ENCODE measurements at regions not wholly inside any gene's neighbourhood (a gene's known extent, or its start where the extent isn't known, plus 50 kb on each side); places are given as distances from the start of the nearest gene placed in this dataset.

- WGBS (ENCODE audit: insufficient coverage): 84% methylated on average over 2 of the region's 3 CpGs
- Mint-ChIP-seq H3K9me3 (no peaks in the 10 kb centered on the region), H3K27me3 (ENCODE audit: low read depth in 2 of 2) (peaks cover 3 to 8% of the 10 kb centered on the region in 2 donors), H3K4me1 (no peaks in the 10 kb centered on the region), H3K4me3 (no peak overlapping the region), H3K27ac (no peak overlapping the region), H3K36me3 (no peaks in the 10 kb centered on the region)
- Histone ChIP-seq H3K36me3 (ENCODE audit: control insufficient read depth, insufficient read depth, low read length) (no peaks in the 10 kb centered on the region), H3K27ac (ENCODE audit: low read length) (no peak overlapping the region), H3K4me3 (ENCODE audit: low read length) (no peak overlapping the region), H3K9me3 (ENCODE audit: control insufficient read depth, insufficient read depth, low read length) (no peaks in the 10 kb centered on the region), H3K27me3 (ENCODE audit: control insufficient read depth, insufficient read depth, low read length) (no peaks in the 10 kb centered on the region), H3K4me1 (ENCODE audit: control insufficient read depth, insufficient read depth, low read length) (no peaks in the 10 kb centered on the region)
- intact Hi-C loops (cut with micrococcal nuclease): no loop called here
- DNase-seq: no peak
- no peak for TF ChIP-seq CTCF (IDR thresholded peaks at IDR 0.05)
- ATAC-seq: no peak
Measured at GRCh38 chr21:32211306-32211705, 67.5 kb downstream of the MIS18A start.

DNA sequence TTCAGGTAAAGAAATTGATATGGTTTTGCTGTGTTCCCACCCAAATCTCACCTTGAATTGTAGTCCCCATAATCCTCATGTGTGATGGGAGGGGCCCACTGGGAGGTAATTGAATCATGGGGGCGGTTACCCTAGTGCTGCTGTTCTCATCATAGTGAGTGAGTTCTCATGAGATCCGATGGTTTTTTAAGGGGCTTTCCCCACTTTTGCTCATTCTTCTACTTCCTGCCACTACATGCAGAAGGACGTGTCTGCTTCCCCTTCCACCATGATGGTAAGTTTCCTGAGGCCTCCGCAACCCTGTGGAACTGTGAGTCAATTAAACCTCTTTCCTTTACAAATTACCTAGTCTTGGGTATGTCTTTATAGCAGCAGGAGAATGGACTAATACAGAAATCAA lies 69.3 kb downstream of the MIS18A start:
- WGBS (ENCODE audit: insufficient coverage): 76% methylated on average over 4 of the region's 4 CpGs
- H3K9me3 Mint-ChIP-seq: no peaks in the 10 kb centered on the region
- H3K4me3 ChIP-seq (ENCODE audit: low read length): no peak overlapping the region
- ATAC-seq: no peak
- no peak overlapping the region for H3K27ac ChIP-seq (ENCODE audit: low read length)
- H3K4me1 Mint-ChIP-seq: no peaks in the 10 kb centered on the region
- no peaks in the 10 kb centered on the region for H3K36me3 Mint-ChIP-seq
- H3K4me3 Mint-ChIP-seq: no peak overlapping the region
- no peak for TF ChIP-seq CTCF (IDR thresholded peaks at IDR 0.05)
- H3K27me3 ChIP-seq (ENCODE audit: control insufficient read depth, insufficient read depth, low read length): no peaks in the 10 kb centered on the region
- no peaks in the 10 kb centered on the region for H3K9me3 ChIP-seq (ENCODE audit: control insufficient read depth, insufficient read depth, low read length)
- no peaks in the 10 kb centered on the region for H3K4me1 ChIP-seq (ENCODE audit: control insufficient read depth, insufficient read depth, low read length)
- intact Hi-C loops (cut with micrococcal nuclease): no loop called here
- H3K36me3 ChIP-seq (ENCODE audit: control insufficient read depth, insufficient read depth, low read length): no peaks in the 10 kb centered on the region
- H3K27me3 Mint-ChIP-seq (ENCODE audit: low read depth in 2 of 2): peaks cover 3 to 8% of the 10 kb centered on the region in 2 donors
- H3K27ac Mint-ChIP-seq: no peak overlapping the region
- no peak for DNase-seq

DNA sequence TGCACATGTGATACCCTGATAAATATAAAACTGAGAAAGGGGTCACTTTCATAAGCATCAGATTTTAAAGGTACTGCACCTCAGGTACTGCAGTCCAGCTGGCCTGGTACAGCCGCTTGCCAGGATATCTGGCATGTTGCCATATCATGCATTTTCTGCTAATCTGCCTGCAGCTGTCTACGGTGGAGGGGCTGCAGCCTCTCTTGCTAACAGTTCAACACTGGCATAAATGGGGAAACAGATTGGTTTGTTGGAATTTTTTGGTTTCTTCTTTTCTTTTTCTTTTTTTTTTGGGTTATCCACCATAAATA lies 71.5 kb downstream of the MIS18A start:
- no peaks in the 10 kb centered on the region for H3K9me3 Mint-ChIP-seq
- Histone ChIP-seq H3K4me1 (ENCODE audit: control insufficient read depth, insufficient read depth, low read length) (no peaks in the 10 kb centered on the region), H3K27me3 (ENCODE audit: control insufficient read depth, insufficient read depth, low read length) (no peaks in the 10 kb centered on the region), H3K9me3 (ENCODE audit: control insufficient read depth, insufficient read depth, low read length) (no peaks in the 10 kb centered on the region), H3K36me3 (ENCODE audit: control insufficient read depth, insufficient read depth, low read length) (no peaks in the 10 kb centered on the region), H3K27ac (ENCODE audit: low read length) (no peak overlapping the region), H3K4me3 (ENCODE audit: low read length) (no peak overlapping the region)
- WGBS (ENCODE audit: insufficient coverage): 100% methylated on average over 2 of the region's 2 CpGs
- H3K27ac Mint-ChIP-seq: no peak overlapping the region
- no peak for DNase-seq
- H3K36me3 Mint-ChIP-seq: no peaks in the 10 kb centered on the region
- no peak overlapping the region for H3K4me3 Mint-ChIP-seq
- intact Hi-C loops (cut with micrococcal nuclease): no loop called here
- no peaks in the 10 kb centered on the region for H3K4me1 Mint-ChIP-seq
- no peak for TF ChIP-seq CTCF (IDR thresholded peaks at IDR 0.05)
- no peak for ATAC-seq
- H3K27me3 Mint-ChIP-seq (ENCODE audit: low read depth in 2 of 2): peaks cover 3 to 8% of the 10 kb centered on the region in 2 donors

DNA sequence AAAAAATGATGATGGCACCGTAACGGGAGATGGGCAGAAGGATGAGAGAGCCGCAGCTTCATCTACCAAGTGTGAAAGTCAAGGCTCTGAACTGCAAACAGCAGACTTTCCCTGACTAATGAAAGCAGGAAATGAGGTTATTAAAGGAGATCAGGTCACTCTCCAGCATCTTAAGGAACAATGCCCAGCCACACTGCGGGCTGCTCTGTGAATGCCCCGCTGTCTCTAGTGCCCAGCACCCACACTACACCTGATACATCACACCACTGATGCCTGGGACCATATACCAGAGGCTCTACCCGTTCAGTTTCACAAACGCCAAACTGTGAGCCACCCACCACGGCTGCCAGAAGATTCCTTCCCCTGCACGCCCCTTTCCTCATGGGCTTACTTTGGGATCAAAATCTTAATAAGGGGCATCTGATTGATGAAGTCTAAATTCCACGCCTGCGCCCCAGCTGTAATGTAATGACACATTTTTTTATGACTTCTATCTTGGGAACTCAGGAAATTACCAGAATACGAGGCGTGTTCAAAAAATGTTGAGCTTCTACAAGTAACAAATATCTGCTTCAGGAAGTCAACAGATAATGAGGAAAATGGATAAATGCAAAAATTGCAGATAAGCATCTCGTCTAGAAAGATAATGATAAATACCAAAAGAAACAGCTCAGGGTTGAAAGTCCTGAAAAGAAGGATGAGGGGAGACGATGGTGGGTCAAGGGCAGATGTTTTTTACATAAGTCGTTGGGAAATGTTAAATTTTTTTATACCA lies 72.0 kb downstream of the MIS18A start:
- no peak overlapping the region for H3K27ac Mint-ChIP-seq
- DNase-seq: no peak
- Histone ChIP-seq H3K9me3 (ENCODE audit: control insufficient read depth, insufficient read depth, low read length) (no peaks in the 10 kb centered on the region), H3K36me3 (ENCODE audit: control insufficient read depth, insufficient read depth, low read length) (no peaks in the 10 kb centered on the region), H3K27ac (ENCODE audit: low read length) (no peak overlapping the region), H3K4me3 (ENCODE audit: low read length) (no peak overlapping the region), H3K27me3 (ENCODE audit: control insufficient read depth, insufficient read depth, low read length) (no peaks in the 10 kb centered on the region), H3K4me1 (ENCODE audit: control insufficient read depth, insufficient read depth, low read length) (no peaks in the 10 kb centered on the region)
- H3K4me3 Mint-ChIP-seq: no peak overlapping the region
- 90% methylated on average over 15 of the region's 16 CpGs for WGBS (ENCODE audit: insufficient coverage)
- no peaks in the 10 kb centered on the region for H3K4me1 Mint-ChIP-seq
- intact Hi-C loops (cut with micrococcal nuclease): no loop called here
- ATAC-seq: no peak
- H3K27me3 Mint-ChIP-seq (ENCODE audit: low read depth in 2 of 2): peaks cover 1 to 8% of the 10 kb centered on the region in 2 donors
- H3K36me3 Mint-ChIP-seq: no peaks in the 10 kb centered on the region
- no peak for TF ChIP-seq CTCF (IDR thresholded peaks at IDR 0.05)
- H3K9me3 Mint-ChIP-seq: no peaks in the 10 kb centered on the region

All from natural killer cell (primary cell).